ENCODE measurements at regions not wholly inside any gene's neighbourhood (a gene's known extent, or its start where the extent isn't known, plus 50 kb on each side); places are given as distances from the start of the nearest gene placed in this dataset.

- TF ChIP-seq CTCF (IDR thresholded peaks at IDR 0.05; ENCODE audit: borderline replicate concordance, extremely low read depth, low read length, poor library complexity, severe bottlenecking) (no peak), EZH2 (IDR thresholded peaks at IDR 0.05; ENCODE audit: borderline replicate concordance, low read depth, low read length, severe bottlenecking) (no peak)
These were observed 306.3 kb upstream of the ANO3 start for GRCh38 chr11:26025676-26026075.

All from DND-41 (cell line).